ENCODE measurements at regions not wholly inside any gene's neighbourhood (a gene's known extent, or its start where the extent isn't known, plus 50 kb on each side); places are given as distances from the start of the nearest gene placed in this dataset.

DNA sequence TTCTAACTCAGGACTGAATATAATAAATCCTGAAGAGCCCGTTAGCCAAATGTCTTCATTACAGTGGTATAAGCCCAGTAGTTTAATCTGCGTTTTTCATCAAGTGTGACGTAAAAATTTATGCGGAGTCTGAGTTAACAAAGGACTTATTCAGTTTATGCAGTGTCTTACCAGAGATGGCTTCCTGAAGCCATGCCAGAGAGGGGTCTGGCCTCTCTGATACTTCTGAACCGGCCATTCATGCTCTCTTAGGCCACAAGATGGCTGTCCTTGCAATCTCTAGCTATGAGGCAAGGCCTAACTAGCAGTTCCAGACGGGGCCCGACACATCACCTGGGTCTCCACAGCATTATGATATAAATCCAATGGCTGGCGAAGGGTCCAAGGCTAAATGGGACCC is 101.4 kb downstream of the TEX35 start:
- H3K36me3 ChIP-seq (ENCODE audit: control insufficient read depth in 2 of 3, insufficient read depth in 3 of 3, low read length in 3 of 3) = no peaks in the 10 kb centered on the region
- no peak overlapping the region for H3K4me3 ChIP-seq (ENCODE audit: low read length in 3 of 3)
- no peaks in the 10 kb centered on the region for H3K9me3 ChIP-seq (ENCODE audit: control insufficient read depth in 2 of 3, insufficient read depth in 1 of 3, low read length in 3 of 3)
- intact Hi-C loops (cut with DNase I) = no loop called here
- no peaks in the 10 kb centered on the region for H3K27me3 ChIP-seq (ENCODE audit: control insufficient read depth, insufficient read depth, low read length)
- no peak overlapping the region for H3K9ac ChIP-seq (ENCODE audit: low read length in 3 of 3)
- TF ChIP-seq, protein P1, sequence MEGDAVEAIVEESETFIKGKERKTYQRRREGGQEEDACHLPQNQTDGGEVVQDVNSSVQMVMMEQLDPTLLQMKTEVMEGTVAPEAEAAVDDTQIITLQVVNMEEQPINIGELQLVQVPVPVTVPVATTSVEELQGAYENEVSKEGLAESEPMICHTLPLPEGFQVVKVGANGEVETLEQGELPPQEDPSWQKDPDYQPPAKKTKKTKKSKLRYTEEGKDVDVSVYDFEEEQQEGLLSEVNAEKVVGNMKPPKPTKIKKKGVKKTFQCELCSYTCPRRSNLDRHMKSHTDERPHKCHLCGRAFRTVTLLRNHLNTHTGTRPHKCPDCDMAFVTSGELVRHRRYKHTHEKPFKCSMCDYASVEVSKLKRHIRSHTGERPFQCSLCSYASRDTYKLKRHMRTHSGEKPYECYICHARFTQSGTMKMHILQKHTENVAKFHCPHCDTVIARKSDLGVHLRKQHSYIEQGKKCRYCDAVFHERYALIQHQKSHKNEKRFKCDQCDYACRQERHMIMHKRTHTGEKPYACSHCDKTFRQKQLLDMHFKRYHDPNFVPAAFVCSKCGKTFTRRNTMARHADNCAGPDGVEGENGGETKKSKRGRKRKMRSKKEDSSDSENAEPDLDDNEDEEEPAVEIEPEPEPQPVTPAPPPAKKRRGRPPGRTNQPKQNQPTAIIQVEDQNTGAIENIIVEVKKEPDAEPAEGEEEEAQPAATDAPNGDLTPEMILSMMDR (IDR thresholded peaks at IDR 0.05; ENCODE audit: borderline replicate concordance, extremely low read depth, insufficient read depth) = no peak
- no peaks in the 10 kb centered on the region for H3K4me1 ChIP-seq (ENCODE audit: control insufficient read depth in 2 of 3, insufficient read depth in 2 of 3, low read depth in 1 of 3, low read length in 3 of 3)
- H3K27ac ChIP-seq (ENCODE audit: low read depth in 2 of 2, low read length in 2 of 2) = no peak overlapping the region
- FAIRE-seq = no peak
- DNase-seq = no peak

DNA sequence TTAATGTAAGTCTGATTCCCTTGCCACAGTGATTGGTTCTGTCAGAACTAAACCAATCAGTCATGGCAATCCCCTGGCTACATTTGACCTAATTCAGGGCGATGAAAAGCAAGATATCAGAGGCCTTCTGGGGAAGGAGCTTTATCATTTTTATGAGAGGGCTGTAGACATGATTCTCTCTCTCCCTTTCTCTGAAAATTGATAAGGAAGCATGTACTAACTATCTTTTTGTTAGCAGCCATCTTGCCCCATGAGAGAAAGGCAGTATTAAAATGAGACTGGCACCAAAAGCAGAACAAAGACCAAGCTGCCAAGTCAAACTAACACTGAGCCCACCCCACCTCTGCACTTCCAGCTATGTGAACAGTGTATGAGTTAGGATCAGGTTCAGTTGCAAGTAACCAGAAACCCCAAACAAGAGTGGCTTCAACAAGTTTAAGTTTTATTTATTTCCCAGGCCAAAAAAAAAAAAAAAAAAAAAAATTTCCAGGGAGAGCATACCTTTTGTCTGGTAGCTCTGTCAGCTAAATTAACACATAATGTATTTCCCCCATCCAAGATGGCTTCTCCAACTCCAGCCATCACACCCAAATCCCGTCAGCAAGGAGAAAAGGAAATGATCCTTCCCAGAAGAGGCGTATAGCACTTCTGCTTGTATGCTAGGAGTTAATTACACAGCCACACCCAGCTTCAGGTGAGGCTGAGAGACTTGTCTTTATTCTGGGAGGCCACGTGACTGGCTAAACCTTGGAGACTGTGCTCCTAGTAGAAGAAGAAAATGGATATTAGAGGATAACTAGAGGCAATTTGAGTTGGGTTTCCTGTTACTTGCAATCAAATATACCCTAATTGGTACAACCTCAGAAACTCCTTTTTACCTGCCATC is 105.8 kb upstream of the RALGPS2 start:
- intact Hi-C loops (cut with DNase I) = no loop called here
- TF ChIP-seq, protein P1 (IDR thresholded peaks at IDR 0.05; ENCODE audit: borderline replicate concordance, extremely low read depth, insufficient read depth) = no peak
- H3K36me3 ChIP-seq (ENCODE audit: control insufficient read depth in 2 of 3, insufficient read depth in 3 of 3, low read length in 3 of 3) = no peaks in the 10 kb centered on the region
- no peak for DNase-seq
- H3K27me3 ChIP-seq (ENCODE audit: control insufficient read depth, insufficient read depth, low read length) = no peaks in the 10 kb centered on the region
- H3K9me3 ChIP-seq (ENCODE audit: control insufficient read depth in 2 of 3, insufficient read depth in 1 of 3, low read length in 3 of 3) = no peaks in the 10 kb centered on the region
- FAIRE-seq = no peak
- H3K27ac ChIP-seq (ENCODE audit: low read depth in 2 of 2, low read length in 2 of 2) = no peak overlapping the region
- H3K4me3 ChIP-seq (ENCODE audit: low read length in 3 of 3) = no peak overlapping the region
- no peak overlapping the region for H3K9ac ChIP-seq (ENCODE audit: low read length in 3 of 3)
- H3K4me1 ChIP-seq (ENCODE audit: control insufficient read depth in 2 of 3, insufficient read depth in 2 of 3, low read depth in 1 of 3, low read length in 3 of 3) = no peaks in the 10 kb centered on the region

DNA sequence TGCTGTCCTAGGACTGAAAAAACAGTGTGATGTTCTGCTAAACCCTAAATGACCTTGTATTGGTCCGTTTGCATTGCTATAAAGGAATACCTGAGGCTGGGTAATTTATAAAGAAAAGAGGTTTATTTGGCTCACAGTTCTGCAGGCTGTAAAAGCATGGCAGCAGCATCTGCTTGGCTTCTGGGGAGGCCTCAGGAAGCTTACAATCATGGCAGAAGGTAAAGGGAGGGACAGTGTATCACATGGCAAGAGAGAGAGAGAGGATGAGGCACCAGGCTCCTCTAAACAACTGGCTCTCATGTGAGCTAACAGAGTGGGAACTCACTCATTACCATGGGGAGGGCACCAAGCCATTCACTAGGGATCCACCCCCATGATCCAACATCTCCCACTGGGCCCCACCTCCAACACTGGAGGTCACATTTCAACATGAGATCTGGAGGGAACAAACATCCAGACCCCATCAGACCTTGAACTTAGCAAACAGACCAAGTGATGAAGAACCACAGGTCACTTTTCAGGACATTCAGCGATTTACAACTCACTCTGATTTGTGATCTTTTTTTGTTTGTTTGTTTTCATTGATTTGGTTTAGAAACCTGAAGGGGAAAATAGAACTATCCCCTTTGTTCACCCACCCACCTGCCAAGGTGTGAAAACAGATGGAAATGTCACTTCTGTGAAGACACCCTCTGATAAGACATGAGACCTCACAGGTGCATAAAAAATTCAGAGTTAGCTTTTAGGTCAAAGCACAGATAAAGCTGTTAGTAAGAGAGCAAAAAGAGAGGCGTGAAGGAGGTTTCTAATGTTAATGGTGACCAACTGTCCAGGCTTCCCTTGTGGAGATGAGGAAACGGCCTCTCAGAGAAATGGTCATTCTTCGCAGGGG is 104.2 kb upstream of the RALGPS2 start:
- Histone ChIP-seq H3K4me1 (ENCODE audit: control insufficient read depth in 2 of 3, insufficient read depth in 2 of 3, low read depth in 1 of 3, low read length in 3 of 3) (no peaks in the 10 kb centered on the region), H3K36me3 (ENCODE audit: control insufficient read depth in 2 of 3, insufficient read depth in 3 of 3, low read length in 3 of 3) (no peaks in the 10 kb centered on the region), H3K4me3 (ENCODE audit: low read length in 3 of 3) (no peak overlapping the region), H3K9me3 (ENCODE audit: control insufficient read depth in 2 of 3, insufficient read depth in 1 of 3, low read length in 3 of 3) (no peaks in the 10 kb centered on the region), H3K9ac (ENCODE audit: low read length in 3 of 3) (no peak overlapping the region), H3K27ac (ENCODE audit: low read depth in 2 of 2, low read length in 2 of 2) (no peak overlapping the region), H3K27me3 (ENCODE audit: control insufficient read depth, insufficient read depth, low read length) (no peaks in the 10 kb centered on the region)
- TF ChIP-seq, protein P1 (IDR thresholded peaks at IDR 0.05; ENCODE audit: borderline replicate concordance, extremely low read depth, insufficient read depth) = no peak
- DNase-seq (no peak), FAIRE-seq (no peak)
- intact Hi-C loops (cut with DNase I) = no loop called here

Data from kidney (tissue), 13 donors.